Retina (tissue), 1 donor: ENCODE measurements at regions not wholly inside any gene's neighbourhood (a gene's known extent, or its start where the extent isn't known, plus 50 kb on each side); places are given as distances from the start of the nearest gene placed in this dataset.
A peak's percentile ranks its signal among the peaks of the same experiment; 100 is the strongest.

Source experiments
- DNase-seq: peaks from one replicate; pipeline ENCODE4 v3.0.0-alpha.2; 2016

GRCh38 chr13:99659226-99659625 lies 158.0 kb downstream of the TM9SF2 start:
- DNase-seq: peak; percentile 63

- peak; percentile 92 for DNase-seq
These were observed 157.2 kb downstream of the TM9SF2 start for GRCh38 chr13:99658261-99658991.

GRCh38 chr13:99657848-99658260 lies 156.6 kb downstream of the TM9SF2 start:
- DNase-seq: no peak

- peak; percentile 65 for DNase-seq
These were observed 155.6 kb downstream of the TM9SF2 start for GRCh38 chr13:99656844-99657381.

- DNase-seq: peak; percentile 91
These were observed 154.9 kb downstream of the TM9SF2 start for GRCh38 chr13:99656092-99656745.

GRCh38 chr13:99655351-99656091 lies 154.2 kb downstream of the TM9SF2 start:
- DNase-seq: no peak

- DNase-seq: no peak
These were observed 152.8 kb downstream of the TM9SF2 start for GRCh38 chr13:99654076-99654475.

- no peak for DNase-seq
These were observed 152.3 kb downstream of the TM9SF2 start for GRCh38 chr13:99653526-99653925.

GRCh38 chr13:99652901-99653300 lies 151.6 kb downstream of the TM9SF2 start:
- no peak for DNase-seq

- DNase-seq: no peak
These were observed 150.9 kb downstream of the TM9SF2 start for GRCh38 chr13:99652141-99652540.

- DNase-seq: no peak
These were observed 149.7 kb downstream of the TM9SF2 start for GRCh38 chr13:99651016-99651415.

GRCh38 chr13:99650410-99650809 lies 149.1 kb downstream of the TM9SF2 start:
- no peak for DNase-seq

GRCh38 chr13:99648927-99649326 lies 147.7 kb downstream of the TM9SF2 start:
- no peak for DNase-seq

- DNase-seq: peak; percentile 76
These were observed 146.9 kb downstream of the TM9SF2 start for GRCh38 chr13:99648066-99648665.

- DNase-seq: no peak
These were observed 146.3 kb downstream of the TM9SF2 start for GRCh38 chr13:99647596-99647985.

- DNase-seq: peak; percentile 20
These were observed 145.8 kb downstream of the TM9SF2 start for GRCh38 chr13:99646866-99647595.

GRCh38 chr13:99642841-99643240 lies 141.6 kb downstream of the TM9SF2 start:
- no peak for DNase-seq

GRCh38 chr13:99642006-99642405 lies 140.7 kb downstream of the TM9SF2 start:
- DNase-seq: no peak

GRCh38 chr13:99640260-99640659 lies 139.0 kb downstream of the TM9SF2 start:
- DNase-seq: no peak

- no peak for DNase-seq
These were observed 137.9 kb downstream of the TM9SF2 start for GRCh38 chr13:99639126-99639525.

GRCh38 chr13:99636728-99637353 lies 135.6 kb downstream of the TM9SF2 start:
- no peak for DNase-seq

GRCh38 chr13:99636306-99636705 lies 135.0 kb downstream of the TM9SF2 start:
- no peak for DNase-seq
